GM18861 (cell line): ENCODE measurements at regions not wholly inside any gene's neighbourhood (a gene's known extent, or its start where the extent isn't known, plus 50 kb on each side); places are given as distances from the start of the nearest gene placed in this dataset.

ENCODE experiments used
- ATAC-seq: cut with Tn5 transposase; IDR thresholded peaks from one replicate; pipeline ENCODE4 v1.9.1; 2021; ENCODE audit not compliant: unreplicated experiment

DNA sequence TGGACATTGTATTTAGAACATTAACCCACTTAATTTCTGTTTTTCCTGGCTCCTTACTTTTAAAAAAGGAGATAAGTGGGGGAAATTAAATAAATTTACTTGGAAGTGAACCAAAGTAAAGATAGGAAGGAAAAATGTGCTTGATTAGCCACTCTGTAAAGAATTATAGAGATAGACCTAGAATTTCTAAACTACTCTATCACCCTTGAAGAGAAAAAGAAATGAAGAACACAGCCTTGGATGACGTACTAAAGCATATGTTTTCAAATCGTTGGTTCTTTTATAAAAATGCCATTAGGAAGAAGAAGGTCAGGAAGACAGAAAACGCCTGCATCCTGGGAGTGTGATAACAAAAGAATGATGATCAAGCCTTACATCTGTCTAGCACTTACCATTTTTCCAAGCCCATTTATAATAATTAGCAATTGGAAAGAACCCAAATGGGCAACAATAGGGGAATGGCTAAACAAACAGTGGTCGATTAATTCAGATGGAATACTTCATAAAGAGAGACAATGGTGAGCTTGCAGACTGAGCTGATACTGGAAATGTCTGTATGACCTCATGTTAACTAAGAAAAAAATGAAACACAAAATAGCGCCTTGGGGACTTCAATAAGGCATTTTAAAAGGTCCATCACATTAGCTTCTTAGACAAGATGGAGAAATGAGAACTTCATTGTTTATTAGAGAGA lies 81.0 kb upstream of the LRRC55 start:
- no peak for ATAC-seq

DNA sequence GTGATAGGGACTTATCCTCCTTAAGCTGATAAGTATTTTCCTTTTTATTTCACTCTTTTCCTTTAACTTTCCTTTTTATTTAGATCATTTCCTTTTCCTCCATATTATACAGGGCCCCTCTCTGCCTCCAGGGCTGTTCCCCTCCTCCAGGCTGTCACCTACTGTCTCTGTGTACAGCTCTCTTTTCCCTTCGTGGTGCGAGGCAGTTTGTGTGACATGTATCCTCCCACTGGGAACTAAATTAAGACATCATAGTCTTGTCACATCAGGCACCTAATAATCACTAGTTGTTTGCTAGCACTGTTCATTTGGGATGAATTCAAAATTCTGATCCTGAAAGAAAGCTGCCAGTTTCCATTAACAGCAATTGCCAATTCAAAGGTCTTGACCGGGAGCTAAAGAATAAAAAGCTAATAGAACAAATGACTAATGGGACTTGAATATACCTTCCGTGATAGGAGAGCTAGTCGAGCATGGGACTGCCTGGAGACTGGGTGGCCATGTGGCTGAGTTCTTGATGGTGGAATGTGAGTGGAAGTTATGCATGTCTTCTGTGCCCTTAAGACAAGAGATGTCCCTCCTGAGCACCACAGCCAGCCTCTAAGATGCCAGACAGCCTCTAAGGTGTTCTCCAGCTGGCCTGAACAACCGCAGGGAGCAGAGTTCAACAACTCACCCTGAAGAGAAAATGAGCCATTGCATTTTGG lies 77.7 kb upstream of the LRRC55 start:
- ATAC-seq: no peak

DNA sequence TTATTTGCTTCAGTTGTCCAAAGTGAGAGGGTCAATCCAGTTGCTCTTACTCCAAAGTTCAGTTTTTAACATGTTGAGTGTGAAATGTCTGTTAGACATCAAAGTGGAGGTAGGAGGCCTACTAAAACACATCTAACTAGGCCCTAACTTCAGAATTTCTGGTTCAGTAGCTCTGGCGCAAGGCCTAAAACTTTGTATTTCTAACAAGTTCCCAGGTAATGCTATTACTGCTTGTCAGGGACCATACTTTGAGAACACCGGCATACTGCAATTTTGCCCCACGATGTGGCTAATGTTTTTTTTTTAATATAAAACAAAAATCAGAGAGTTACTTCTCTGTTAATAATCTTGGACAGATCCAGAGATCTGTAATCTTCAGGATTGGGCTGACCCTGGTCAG lies 72.4 kb upstream of the LRRC55 start:
- ATAC-seq: no peak

DNA sequence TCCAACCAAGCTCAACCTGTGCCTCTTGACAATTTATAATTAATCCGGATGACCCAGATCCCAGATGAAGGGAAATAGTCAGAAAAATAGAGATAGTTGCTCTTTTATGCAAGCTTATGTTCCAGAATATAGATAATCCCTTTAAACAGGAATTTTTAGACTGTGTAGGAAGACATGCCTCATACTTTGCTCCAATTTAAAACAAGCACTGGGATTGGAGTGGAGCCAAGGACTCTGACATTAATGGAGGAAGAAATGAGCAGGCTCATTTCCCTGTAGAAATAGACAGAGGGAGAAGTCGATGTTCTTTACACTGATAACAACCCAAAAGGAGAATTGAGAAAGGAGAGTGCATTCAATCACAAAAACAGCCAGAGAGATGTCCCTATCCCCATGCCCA lies 70.1 kb upstream of the LRRC55 start:
- ATAC-seq: no peak

DNA sequence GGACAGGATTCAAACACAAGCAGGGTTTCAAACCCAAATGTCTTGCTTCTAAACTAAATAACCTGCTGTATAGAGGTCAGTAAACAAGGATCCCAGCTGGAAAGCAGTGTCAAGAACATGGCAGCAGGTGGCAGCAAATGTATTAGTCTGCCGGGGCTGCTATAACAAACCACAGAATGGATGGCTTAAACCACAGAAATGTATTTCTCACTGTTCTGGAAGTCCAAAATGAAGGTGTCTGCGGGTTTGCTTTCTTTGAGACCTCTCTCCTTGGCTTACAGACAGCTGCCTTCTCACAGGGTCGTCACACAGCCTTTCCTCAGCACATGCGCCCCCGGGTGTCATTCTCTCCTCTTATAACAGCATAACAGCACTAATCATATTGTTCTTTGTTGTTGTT lies 65.1 kb upstream of the LRRC55 start:
- peak; percentile 52 for ATAC-seq

DNA sequence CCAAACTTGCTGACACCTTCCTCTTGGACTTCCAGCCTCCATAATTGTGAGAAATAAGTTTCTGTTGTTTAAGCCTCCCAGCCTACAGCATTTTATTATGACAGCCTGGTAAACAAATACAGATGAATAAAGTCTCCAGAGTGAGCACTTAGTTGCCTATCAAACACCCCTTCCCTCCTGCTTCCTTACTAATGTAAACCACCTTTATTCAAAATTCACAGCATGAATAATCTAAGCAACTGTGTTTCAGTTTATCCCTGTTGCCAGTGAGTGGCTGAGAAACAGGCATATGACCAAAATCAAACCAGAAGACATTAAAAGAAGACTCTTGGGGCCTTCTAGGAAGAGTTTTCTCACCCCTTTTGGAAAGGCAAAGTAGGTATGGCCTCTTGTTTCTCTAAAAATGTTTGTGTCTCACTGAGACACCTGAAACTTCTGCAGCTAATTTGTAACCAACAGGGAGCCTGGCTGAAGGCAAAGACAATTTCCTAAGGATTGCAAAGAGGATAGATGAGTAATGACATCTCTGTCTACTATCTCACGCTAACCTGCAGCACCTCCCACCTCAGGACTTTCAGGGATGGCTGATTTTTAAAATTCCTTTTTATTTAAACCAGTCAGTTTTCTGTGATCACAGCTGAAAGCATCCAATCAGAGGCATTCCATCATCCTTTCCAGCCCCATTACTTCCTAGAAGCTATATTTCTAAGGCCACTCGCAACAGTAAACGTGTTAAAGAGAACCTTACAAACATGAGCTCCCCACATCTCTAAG lies 61.4 kb upstream of the LRRC55 start:
- no peak for ATAC-seq

DNA sequence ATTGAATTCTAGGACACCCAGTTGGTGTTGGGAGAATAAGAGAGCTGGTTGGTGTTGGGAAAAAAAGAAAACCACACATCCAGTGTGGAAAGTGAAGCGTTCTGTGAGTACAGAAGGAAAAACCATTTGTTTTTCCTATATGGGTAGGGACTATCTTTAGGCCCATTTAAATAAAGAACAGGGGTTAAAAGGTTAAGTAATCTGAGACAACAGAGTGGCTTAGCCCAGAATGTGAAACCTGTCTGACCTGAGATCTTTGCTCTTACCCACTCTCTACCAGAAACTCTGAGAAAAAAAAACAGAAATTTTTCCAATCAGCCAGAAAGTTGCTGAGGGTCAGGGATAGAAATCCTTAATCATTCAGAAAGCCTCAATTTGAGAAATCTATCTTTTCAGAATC lies 59.8 kb upstream of the LRRC55 start:
- ATAC-seq: no peak

DNA sequence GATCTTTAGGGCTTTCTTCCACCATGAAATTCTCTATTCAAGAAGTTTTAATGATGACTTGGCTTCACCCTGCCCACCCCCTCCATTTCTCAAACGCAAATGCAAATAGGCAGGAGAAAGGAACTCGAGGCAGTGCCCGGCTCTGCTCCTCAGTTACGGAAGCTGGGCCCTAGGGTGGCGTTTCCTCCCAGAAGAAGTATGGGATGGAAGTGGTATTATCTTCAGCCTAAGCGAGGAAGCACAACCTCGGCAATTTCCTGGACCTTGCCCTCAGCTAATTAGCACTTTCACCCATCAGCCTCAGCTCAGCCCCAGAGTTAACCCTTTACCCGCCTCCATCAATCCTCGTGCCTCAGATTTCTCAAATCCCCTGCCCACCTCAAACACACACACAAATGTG lies 58.2 kb upstream of the LRRC55 start:
- no peak for ATAC-seq

DNA sequence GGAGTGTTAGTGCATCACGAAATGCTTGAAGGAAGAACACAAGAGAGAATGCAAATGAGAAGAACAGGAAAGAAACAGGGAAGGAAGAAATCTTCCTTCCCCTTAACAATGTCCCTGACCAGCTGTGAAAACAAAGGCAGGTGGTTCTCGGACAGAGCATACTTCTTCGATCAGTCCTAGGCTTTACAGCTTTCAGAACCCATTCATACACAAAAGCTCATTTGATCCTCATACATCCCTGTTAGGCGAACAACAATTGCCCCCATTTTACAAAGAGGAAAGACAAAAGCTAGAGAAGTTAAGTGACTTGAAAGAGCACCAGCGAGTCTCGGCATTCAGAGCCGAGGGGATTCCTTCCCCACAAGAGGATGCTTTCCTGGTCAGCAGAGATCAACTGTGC lies 57.2 kb upstream of the LRRC55 start:
- no peak for ATAC-seq

DNA sequence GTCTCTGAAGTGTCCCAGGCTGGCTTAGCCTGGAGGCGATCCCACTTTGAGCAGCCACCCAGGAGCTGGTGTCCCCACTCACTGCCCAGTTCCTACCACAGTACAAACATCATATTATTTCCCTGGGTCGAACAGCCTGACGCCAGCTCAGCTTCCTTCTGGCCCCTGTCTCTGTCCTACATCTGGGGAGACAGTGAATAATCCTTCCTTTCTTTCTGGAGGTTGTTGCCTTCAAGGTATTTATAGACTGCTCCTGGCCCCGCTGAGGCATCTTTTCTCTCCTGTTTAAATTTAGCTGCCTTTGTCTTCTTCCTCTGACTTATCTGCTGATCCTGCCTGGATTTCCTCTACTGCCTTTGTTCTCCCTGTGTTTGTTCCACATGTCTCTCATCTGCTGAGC lies 56.8 kb upstream of the LRRC55 start:
- no peak for ATAC-seq

DNA sequence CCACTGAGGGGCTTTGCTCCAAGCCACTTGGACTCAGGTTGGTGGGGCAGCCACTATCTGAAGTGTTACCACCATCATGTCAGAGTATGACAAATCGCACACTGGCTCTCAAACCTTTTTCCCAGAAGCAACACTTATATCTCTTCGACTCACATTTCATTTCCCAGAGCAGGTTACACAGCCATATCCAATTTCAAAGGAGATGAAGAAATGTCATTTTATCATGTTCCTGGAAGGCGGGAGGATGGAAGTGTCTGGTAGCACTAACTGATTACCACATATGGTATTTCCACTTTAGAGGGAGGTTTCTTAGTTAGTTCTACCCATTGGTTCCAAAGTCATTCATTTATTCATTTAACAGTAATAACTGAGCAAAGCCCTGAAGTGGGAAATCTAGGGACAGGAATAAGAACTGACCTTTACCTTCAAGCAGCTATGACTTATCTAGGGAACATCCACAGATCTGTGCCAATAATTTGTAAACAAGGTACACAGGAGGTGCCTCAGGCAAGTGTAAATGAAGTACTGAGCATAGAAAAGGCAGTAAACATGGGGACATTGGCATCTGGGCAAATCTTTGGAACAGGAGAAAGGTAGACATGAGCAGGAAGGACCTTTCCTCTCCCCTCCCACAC lies 54.9 kb upstream of the LRRC55 start:
- no peak for ATAC-seq

DNA sequence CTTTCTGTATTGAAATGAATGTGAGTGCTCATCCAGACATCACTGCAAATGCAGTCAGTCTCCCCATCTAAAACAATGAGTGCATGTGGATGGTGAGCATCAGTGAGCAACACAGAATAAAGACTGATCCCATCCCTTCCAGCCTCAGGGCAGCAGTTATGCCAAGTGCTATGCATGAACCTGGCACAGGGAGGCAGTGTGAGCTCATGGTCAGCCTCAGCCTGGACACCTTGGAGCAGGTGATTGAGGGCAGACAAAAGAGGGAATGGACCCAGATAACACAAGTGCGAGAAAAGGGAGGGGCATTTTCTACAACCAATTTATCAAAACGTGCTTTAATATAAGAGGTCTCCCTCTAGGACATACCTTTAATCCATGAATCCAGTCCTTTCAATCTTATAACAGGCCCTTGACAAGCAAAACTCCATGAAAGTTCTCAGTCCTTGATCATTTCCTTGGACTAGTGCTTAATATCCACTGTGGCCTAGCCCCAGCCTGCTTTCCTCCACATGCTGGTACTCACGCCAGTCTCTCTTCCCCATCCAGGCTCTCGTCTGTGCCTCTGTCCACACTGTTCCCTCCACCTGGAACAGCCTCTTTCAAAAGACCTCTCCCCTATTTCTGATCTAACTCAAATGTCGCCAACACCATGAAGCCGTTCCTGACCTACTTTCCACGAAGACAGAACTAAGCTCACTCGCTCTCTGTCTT lies 50.5 kb upstream of the LRRC55 start:
- no peak for ATAC-seq
